ENCODE measurements at regions not wholly inside any gene's neighbourhood (a gene's known extent, or its start where the extent isn't known, plus 50 kb on each side); places are given as distances from the start of the nearest gene placed in this dataset.

- Histone ChIP-seq H3K9me2 (ENCODE audit: insufficient read depth, low read length) (no peaks in the 10 kb centered on the region), H3K36me3 (ENCODE audit: insufficient read depth, low read length) (no peaks in the 10 kb centered on the region), H3K9me3 (ENCODE audit: low read length) (no peaks in the 10 kb centered on the region), H3K4me1 (ENCODE audit: insufficient read depth, low read length, poor library complexity, severe bottlenecking) (no peaks in the 10 kb centered on the region), H2AFZ (ENCODE audit: low read length) (no peak overlapping the region), H3K27ac (ENCODE audit: low read depth, low read length, poor library complexity, severe bottlenecking) (no peak overlapping the region), H4K20me1 (ENCODE audit: insufficient read depth, low read length) (no peaks in the 10 kb centered on the region), H3K4me2 (ENCODE audit: low read length) (no peak overlapping the region), H3K79me2 (ENCODE audit: insufficient read depth, low read depth, low read length) (no peaks in the 10 kb centered on the region), H3K4me3 (ENCODE audit: low read depth, low read length, poor library complexity, severe bottlenecking) (no peak overlapping the region)
- BruUV-seq (replicated peaks): no TSS peak
- POLR2A ChIA-PET: interaction anchor here (0.5 to 1.3 kb wide), 6 partner anchors 9 to 395 kb away, joined by 3 to 5 read pairs (median 3); no protein-coding TSS in a partner anchor
- TF ChIP-seq, protein P1, sequence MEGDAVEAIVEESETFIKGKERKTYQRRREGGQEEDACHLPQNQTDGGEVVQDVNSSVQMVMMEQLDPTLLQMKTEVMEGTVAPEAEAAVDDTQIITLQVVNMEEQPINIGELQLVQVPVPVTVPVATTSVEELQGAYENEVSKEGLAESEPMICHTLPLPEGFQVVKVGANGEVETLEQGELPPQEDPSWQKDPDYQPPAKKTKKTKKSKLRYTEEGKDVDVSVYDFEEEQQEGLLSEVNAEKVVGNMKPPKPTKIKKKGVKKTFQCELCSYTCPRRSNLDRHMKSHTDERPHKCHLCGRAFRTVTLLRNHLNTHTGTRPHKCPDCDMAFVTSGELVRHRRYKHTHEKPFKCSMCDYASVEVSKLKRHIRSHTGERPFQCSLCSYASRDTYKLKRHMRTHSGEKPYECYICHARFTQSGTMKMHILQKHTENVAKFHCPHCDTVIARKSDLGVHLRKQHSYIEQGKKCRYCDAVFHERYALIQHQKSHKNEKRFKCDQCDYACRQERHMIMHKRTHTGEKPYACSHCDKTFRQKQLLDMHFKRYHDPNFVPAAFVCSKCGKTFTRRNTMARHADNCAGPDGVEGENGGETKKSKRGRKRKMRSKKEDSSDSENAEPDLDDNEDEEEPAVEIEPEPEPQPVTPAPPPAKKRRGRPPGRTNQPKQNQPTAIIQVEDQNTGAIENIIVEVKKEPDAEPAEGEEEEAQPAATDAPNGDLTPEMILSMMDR (conservative IDR thresholded peaks at IDR 0.05; ENCODE audit: low read length): peak; percentile 24; the same call in 1 of the 2 replicates
- no peak for TF ChIP-seq EZH2phosphoT487 (IDR thresholded peaks at IDR 0.05; ENCODE audit: borderline replicate concordance, low read depth, low read length)
- CTCF ChIA-PET (ENCODE audit: unreplicated experiment): no interaction called here
- DNase-seq (ENCODE audit: low spot score): no peak
- intact Hi-C loops (cut with micrococcal nuclease; ENCODE audit: unreplicated experiment): no loop called here
Observed at GRCh38 chr12:32036477-32037263, 70.0 kb upstream of the BICD1 start.

- CTCF ChIA-PET (ENCODE audit: unreplicated experiment): no interaction called here
- H3K4me2 ChIP-seq (ENCODE audit: low read length): no peak overlapping the region
- no peak for DNase-seq (ENCODE audit: low spot score)
- intact Hi-C loops (cut with micrococcal nuclease; ENCODE audit: unreplicated experiment): no loop called here
- peaks cover 14% of the 10 kb centered on the region for H3K9me3 ChIP-seq (ENCODE audit: low read length)
- no peaks in the 10 kb centered on the region for H3K4me1 ChIP-seq (ENCODE audit: insufficient read depth, low read length, poor library complexity, severe bottlenecking)
- H3K79me2 ChIP-seq (ENCODE audit: insufficient read depth, low read depth, low read length): no peaks in the 10 kb centered on the region
- TF ChIP-seq, protein P1 (conservative IDR thresholded peaks at IDR 0.05; ENCODE audit: low read length): no peak
- no peak for TF ChIP-seq EZH2phosphoT487 (IDR thresholded peaks at IDR 0.05; ENCODE audit: borderline replicate concordance, low read depth, low read length)
- POLR2A ChIA-PET: interaction anchor here (0.7 to 0.8 kb wide), 2 partner anchors 12 to 270 kb away, joined by 3 to 6 read pairs; no protein-coding TSS in a partner anchor
- no peak overlapping the region for H3K27ac ChIP-seq (ENCODE audit: low read depth, low read length, poor library complexity, severe bottlenecking)
- H3K9me2 ChIP-seq (ENCODE audit: insufficient read depth, low read length): no peaks in the 10 kb centered on the region
- H3K4me3 ChIP-seq (ENCODE audit: low read depth, low read length, poor library complexity, severe bottlenecking): no peak overlapping the region
- H2AFZ ChIP-seq (ENCODE audit: low read length): no peak overlapping the region
- H4K20me1 ChIP-seq (ENCODE audit: insufficient read depth, low read length): no peaks in the 10 kb centered on the region
- no TSS peak for BruUV-seq (replicated peaks)
- peaks cover 4% of the 10 kb centered on the region; the same call in 1 of the 2 replicates for H3K36me3 ChIP-seq (ENCODE audit: insufficient read depth, low read length)
Observed at GRCh38 chr12:32039347-32039746, 67.3 kb upstream of the BICD1 start.

All from OCI-LY7 (cell line).